Erythroblast (primary cell): ENCODE measurements at regions not wholly inside any gene's neighbourhood (a gene's known extent, or its start where the extent isn't known, plus 50 kb on each side); places are given as distances from the start of the nearest gene placed in this dataset.

Experiments used
- GATA1 ChIP-seq: IDR thresholded peaks from 2 replicates; pipeline ENCODE4 v1.6.1; 2011; ENCODE audit warnings: low read depth, mild to moderate bottlenecking, control low read depth, low read length, moderate library complexity
- POLR2A ChIP-seq: IDR thresholded peaks from 2 replicates; pipeline ENCODE4 v1.6.1; 2011; ENCODE audit warnings: mild to moderate bottlenecking, low read length

DNA sequence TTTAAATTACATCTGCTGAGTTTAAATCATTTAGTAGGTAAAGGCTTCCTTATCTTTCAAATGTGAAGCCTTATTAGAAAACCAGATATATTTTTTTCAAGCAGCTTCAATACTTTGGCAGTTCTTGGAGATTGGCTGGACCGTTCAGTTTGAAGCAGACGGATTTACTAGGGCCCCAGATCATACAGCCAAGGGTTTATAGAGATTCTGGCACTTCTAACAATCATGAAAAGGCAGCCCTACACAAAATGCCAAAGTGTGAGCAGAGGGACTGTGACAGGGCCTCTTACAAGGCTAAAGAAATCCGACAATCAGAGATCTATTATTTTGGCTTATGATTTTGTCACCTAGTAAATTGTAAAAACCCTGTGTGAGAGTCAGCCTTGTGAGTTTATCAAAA, 162.8 kb upstream of the SLC38A2 start:
- TF ChIP-seq POLR2A (no peak), GATA1 (no peak)
